ENCODE measurements at regions not wholly inside any gene's neighbourhood (a gene's known extent, or its start where the extent isn't known, plus 50 kb on each side); places are given as distances from the start of the nearest gene placed in this dataset.

DNA sequence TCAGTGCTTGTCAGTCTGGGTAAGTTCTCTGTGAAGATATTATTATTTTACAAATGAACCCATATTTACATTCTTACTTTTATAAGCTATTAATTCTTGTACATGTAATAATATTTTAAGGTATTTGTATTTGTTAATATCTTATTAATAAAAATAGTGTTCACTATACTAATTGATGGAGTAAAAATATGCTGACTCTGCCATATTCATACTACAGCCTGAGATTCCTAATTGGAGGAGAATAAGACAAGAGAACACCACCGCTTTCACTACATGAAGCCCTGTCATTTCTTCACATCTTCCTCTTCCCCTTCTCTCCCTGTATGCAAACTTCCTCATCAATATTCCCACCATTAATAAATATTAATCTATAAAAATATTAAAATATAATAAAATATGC, 167.6 kb upstream of the TUSC1 start:
- H3K9ac ChIP-seq (ENCODE audit: low read length), result no peak overlapping the region
- TF ChIP-seq, protein P1, sequence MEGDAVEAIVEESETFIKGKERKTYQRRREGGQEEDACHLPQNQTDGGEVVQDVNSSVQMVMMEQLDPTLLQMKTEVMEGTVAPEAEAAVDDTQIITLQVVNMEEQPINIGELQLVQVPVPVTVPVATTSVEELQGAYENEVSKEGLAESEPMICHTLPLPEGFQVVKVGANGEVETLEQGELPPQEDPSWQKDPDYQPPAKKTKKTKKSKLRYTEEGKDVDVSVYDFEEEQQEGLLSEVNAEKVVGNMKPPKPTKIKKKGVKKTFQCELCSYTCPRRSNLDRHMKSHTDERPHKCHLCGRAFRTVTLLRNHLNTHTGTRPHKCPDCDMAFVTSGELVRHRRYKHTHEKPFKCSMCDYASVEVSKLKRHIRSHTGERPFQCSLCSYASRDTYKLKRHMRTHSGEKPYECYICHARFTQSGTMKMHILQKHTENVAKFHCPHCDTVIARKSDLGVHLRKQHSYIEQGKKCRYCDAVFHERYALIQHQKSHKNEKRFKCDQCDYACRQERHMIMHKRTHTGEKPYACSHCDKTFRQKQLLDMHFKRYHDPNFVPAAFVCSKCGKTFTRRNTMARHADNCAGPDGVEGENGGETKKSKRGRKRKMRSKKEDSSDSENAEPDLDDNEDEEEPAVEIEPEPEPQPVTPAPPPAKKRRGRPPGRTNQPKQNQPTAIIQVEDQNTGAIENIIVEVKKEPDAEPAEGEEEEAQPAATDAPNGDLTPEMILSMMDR (IDR thresholded peaks at IDR 0.05; ENCODE audit: low read length), result no peak
- no peak for TF ChIP-seq EZH2 (IDR thresholded peaks at IDR 0.05; ENCODE audit: borderline replicate concordance, low read length)
- no peaks in the 10 kb centered on the region for H3K9me3 ChIP-seq (ENCODE audit: low read length)
- H3K27me3 ChIP-seq (ENCODE audit: insufficient read depth, low read length), result no peaks in the 10 kb centered on the region
- no peaks in the 10 kb centered on the region for H3K4me1 ChIP-seq (ENCODE audit: insufficient read depth, low read length, severe bottlenecking)
- no peaks in the 10 kb centered on the region for H4K20me1 ChIP-seq (ENCODE audit: insufficient read depth, low read length)
- no peaks in the 10 kb centered on the region for H3F3A ChIP-seq (ENCODE audit: insufficient read depth, low read length)
- no peak overlapping the region for H3K4me3 ChIP-seq (ENCODE audit: low read depth, low read length, poor library complexity, severe bottlenecking)
- no peaks in the 10 kb centered on the region for H3K79me2 ChIP-seq (ENCODE audit: insufficient read depth, low read length)
- H3K9me2 ChIP-seq (ENCODE audit: low read depth, low read length), result no peaks in the 10 kb centered on the region
- H2AFZ ChIP-seq (ENCODE audit: low read length), result no peak overlapping the region
- H3K4me2 ChIP-seq (ENCODE audit: low read length), result no peak overlapping the region
- no peaks in the 10 kb centered on the region for H3K36me3 ChIP-seq (ENCODE audit: insufficient read depth, low read length)
- no peak overlapping the region for H3K27ac ChIP-seq (ENCODE audit: low read depth, low read length, poor library complexity, severe bottlenecking)

DNA sequence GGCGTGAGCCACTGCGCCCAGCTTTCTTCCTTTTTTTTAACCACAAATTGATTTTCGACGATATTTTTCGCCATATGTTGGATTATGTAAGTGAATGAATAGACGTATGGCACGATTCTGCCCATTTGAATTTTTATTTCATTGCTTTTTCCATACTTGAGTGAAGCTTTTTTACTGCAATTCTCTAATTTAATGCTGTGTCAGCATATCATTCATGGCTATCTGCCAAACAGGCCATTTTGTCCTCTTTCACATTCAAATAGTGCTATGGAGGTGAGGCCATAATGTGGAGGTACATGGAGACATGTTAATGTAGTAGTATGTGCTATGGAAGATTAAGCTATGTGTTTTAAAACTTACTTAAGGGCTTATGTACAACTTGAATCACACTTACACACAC, 152.1 kb upstream of the TUSC1 start:
- Histone ChIP-seq H3K4me3 (ENCODE audit: low read depth, low read length, poor library complexity, severe bottlenecking) (no peak overlapping the region), H3K79me2 (ENCODE audit: insufficient read depth, low read length) (no peaks in the 10 kb centered on the region), H3K9ac (ENCODE audit: low read length) (no peak overlapping the region), H3K9me2 (ENCODE audit: low read depth, low read length) (no peaks in the 10 kb centered on the region), H4K20me1 (ENCODE audit: insufficient read depth, low read length) (no peaks in the 10 kb centered on the region), H3K9me3 (ENCODE audit: low read length) (no peaks in the 10 kb centered on the region), H3K27ac (ENCODE audit: low read depth, low read length, poor library complexity, severe bottlenecking) (no peak overlapping the region), H3K4me2 (ENCODE audit: low read length) (no peak overlapping the region), H3K27me3 (ENCODE audit: insufficient read depth, low read length) (no peaks in the 10 kb centered on the region), H3F3A (ENCODE audit: insufficient read depth, low read length) (no peaks in the 10 kb centered on the region), H3K36me3 (ENCODE audit: insufficient read depth, low read length) (no peaks in the 10 kb centered on the region), H3K4me1 (ENCODE audit: insufficient read depth, low read length, severe bottlenecking) (no peaks in the 10 kb centered on the region), H2AFZ (ENCODE audit: low read length) (no peak overlapping the region)
- TF ChIP-seq, protein P1 (IDR thresholded peaks at IDR 0.05; ENCODE audit: low read length), result no peak
- no peak for TF ChIP-seq EZH2 (IDR thresholded peaks at IDR 0.05; ENCODE audit: borderline replicate concordance, low read length)

DNA sequence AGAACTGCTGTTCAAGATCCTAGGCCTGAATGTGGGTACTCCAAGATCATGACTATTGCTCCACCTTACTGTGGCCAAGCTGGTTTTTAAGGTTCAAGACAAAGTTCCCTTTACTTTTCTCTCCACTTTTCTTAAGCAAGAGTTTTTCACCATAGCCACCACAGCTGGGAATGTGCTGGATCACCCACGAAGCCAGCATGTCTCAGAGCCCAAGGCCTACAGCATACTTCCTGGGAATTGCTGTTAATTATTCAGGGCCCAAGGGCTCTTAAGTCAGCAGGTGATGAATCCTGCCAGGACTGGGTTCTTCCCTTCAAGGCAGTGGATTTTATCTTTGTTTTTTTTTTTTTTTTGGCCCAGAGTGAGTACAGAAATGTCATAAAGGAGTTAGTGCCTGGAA, 149.4 kb upstream of the TUSC1 start:
- no peaks in the 10 kb centered on the region for H3K4me1 ChIP-seq (ENCODE audit: insufficient read depth, low read length, severe bottlenecking)
- no peak overlapping the region for H3K27ac ChIP-seq (ENCODE audit: low read depth, low read length, poor library complexity, severe bottlenecking)
- H3K27me3 ChIP-seq (ENCODE audit: insufficient read depth, low read length), result no peaks in the 10 kb centered on the region
- H3K4me2 ChIP-seq (ENCODE audit: low read length), result no peak overlapping the region
- TF ChIP-seq EZH2 (IDR thresholded peaks at IDR 0.05; ENCODE audit: borderline replicate concordance, low read length), result no peak
- TF ChIP-seq, protein P1 (IDR thresholded peaks at IDR 0.05; ENCODE audit: low read length), result no peak
- H3K9me3 ChIP-seq (ENCODE audit: low read length), result no peaks in the 10 kb centered on the region
- no peaks in the 10 kb centered on the region for H3K79me2 ChIP-seq (ENCODE audit: insufficient read depth, low read length)
- no peak overlapping the region for H3K9ac ChIP-seq (ENCODE audit: low read length)
- H2AFZ ChIP-seq (ENCODE audit: low read length), result no peak overlapping the region
- no peaks in the 10 kb centered on the region for H4K20me1 ChIP-seq (ENCODE audit: insufficient read depth, low read length)
- no peaks in the 10 kb centered on the region for H3K36me3 ChIP-seq (ENCODE audit: insufficient read depth, low read length)
- H3F3A ChIP-seq (ENCODE audit: insufficient read depth, low read length), result no peaks in the 10 kb centered on the region
- no peaks in the 10 kb centered on the region for H3K9me2 ChIP-seq (ENCODE audit: low read depth, low read length)
- no peak overlapping the region for H3K4me3 ChIP-seq (ENCODE audit: low read depth, low read length, poor library complexity, severe bottlenecking)
